DOHH2 (cell line): ENCODE measurements at regions not wholly inside any gene's neighbourhood (a gene's known extent, or its start where the extent isn't known, plus 50 kb on each side); places are given as distances from the start of the nearest gene placed in this dataset.
"Not testable (repeated sequence)": the region's sequence is repeated elsewhere in the genome, so short reads cannot be mapped to it uniquely, and the experiment has no call there.

Experiments
- H3F3A ChIP-seq: fragments of 200-600 bp; sonication (generic), shearing (Covaris generic); 2 replicates; pipeline ENCODE4 v1.6.0; 2016; ENCODE audit warnings: antibody characterized with exemption, mild to moderate bottlenecking; ENCODE audit not compliant: control insufficient read depth, insufficient read depth
- H3K27ac ChIP-seq: fragments of 200-600 bp; sonication (generic); 2 replicates; pipeline ENCODE4 v1.5.1; 2014; ENCODE audit warnings: low read depth, mild to moderate bottlenecking, low read length, moderate library complexity
- H3K27me3 ChIP-seq: fragments of 200-600 bp; sonication (generic); 2 replicates; pipeline ENCODE4 v1.6.1; 2014; ENCODE audit warnings: mild to moderate bottlenecking, low read length, mixed read lengths; ENCODE audit not compliant: control insufficient read depth
- H3K36me3 ChIP-seq: fragments of 200-600 bp; sonication (generic); 2 replicates; pipeline ENCODE4 v1.6.1; 2014; ENCODE audit warnings: mild to moderate bottlenecking, low read length, moderate library complexity, mixed read lengths; ENCODE audit not compliant: control insufficient read depth
- H3K4me1 ChIP-seq: fragments of 200-600 bp; sonication (generic); 2 replicates; pipeline ENCODE4 v1.6.1; 2014; ENCODE audit warnings: mild to moderate bottlenecking, low read length, mixed read lengths; ENCODE audit not compliant: control insufficient read depth
- H3K4me2 ChIP-seq: fragments of 200-600 bp; sonication (generic); 2 replicates; pipeline ENCODE4 v1.6.0; 2014; ENCODE audit warnings: mild to moderate bottlenecking, low read length, moderate library complexity
- H3K4me3 ChIP-seq: fragments of 200-600 bp; sonication (generic); 2 replicates; pipeline ENCODE4 v1.5.1; 2014; ENCODE audit warnings: mild to moderate bottlenecking, low read length, mixed read lengths
- H3K79me2 ChIP-seq: fragments of 200-600 bp; sonication (generic); 2 replicates; pipeline ENCODE4 v1.6.1; 2014; ENCODE audit warnings: mild to moderate bottlenecking, low read length, mixed read lengths; ENCODE audit not compliant: control insufficient read depth
- H3K9me2 ChIP-seq: fragments of 200-600 bp; sonication (generic); replicated peaks from 2 replicates; pipeline ENCODE4 v1.6.1; 2014; ENCODE audit warnings: mild to moderate bottlenecking, low read length, mixed read lengths; ENCODE audit not compliant: control insufficient read depth
- H3K9me3 ChIP-seq: fragments of 200-600 bp; sonication (generic); 2 replicates; pipeline ENCODE4 v1.6.1; 2014; ENCODE audit warnings: antibody characterized with exemption, low read length, mixed read lengths; ENCODE audit not compliant: control insufficient read depth, insufficient read depth
- H4K20me1 ChIP-seq: fragments of 200-600 bp; sonication (generic); 2 replicates; pipeline ENCODE4 v1.6.0; 2014; ENCODE audit warnings: low read depth, mild to moderate bottlenecking, antibody characterized with exemption, low read length, moderate library complexity; ENCODE audit not compliant: control insufficient read depth, insufficient read depth
- CTCF ChIP-seq: fragments of 200-600 bp; sonication (generic); IDR thresholded peaks from one replicate; pipeline ENCODE4 v1.5.1; 2014; ENCODE audit warnings: antibody characterized with exemption, mild to moderate bottlenecking, low read depth, low read length; ENCODE audit not compliant: poor library complexity, severe bottlenecking
- EZH2phosphoT487 ChIP-seq: fragments of 200-600 bp; sonication (generic); IDR thresholded peaks from 2 replicates; pipeline ENCODE4 v1.6.1; 2017; ENCODE audit warnings: borderline replicate concordance, mild to moderate bottlenecking, antibody characterized with exemption, low read length, moderate library complexity, mixed read lengths

GRCh38 chr2:16382451-16382850 lies 283.2 kb downstream of the CYRIA start:
- no peak overlapping the region for H3K4me3 ChIP-seq
- H3K9me3 ChIP-seq: no peaks in the 10 kb centered on the region
- no peaks in the 10 kb centered on the region for H3K4me1 ChIP-seq
- H3K27ac ChIP-seq: no peak overlapping the region
- no peaks in the 10 kb centered on the region for H3K36me3 ChIP-seq
- H3F3A ChIP-seq: no peaks in the 10 kb centered on the region
- H3K79me2 ChIP-seq: no peaks in the 10 kb centered on the region
- no peaks in the 10 kb centered on the region for H3K9me2 ChIP-seq
- no peak overlapping the region for H3K4me2 ChIP-seq
- TF ChIP-seq CTCF (no peak), EZH2phosphoT487 (no peak)
- no peaks in the 10 kb centered on the region for H3K27me3 ChIP-seq
- H4K20me1 ChIP-seq: no peaks in the 10 kb centered on the region

DNA sequence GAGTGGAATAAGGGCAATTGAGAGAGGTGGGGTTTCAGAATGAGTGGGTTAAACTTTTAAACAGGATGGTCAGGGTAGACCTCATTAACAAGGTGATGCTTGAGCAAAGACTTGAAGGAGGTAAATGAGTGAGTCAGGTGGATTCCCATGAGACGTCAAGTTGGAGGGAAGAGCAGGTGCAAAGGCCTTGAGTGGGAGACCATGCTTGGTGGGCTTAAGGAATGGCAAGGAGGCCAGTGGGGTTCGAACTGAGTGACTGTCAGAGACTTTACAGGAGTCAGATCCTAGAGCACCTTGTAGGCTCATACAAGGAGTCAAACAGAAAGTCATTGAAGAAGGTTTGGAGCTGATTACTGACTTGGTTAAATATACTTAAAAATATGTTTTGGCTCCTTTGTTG lies 284.1 kb downstream of the CYRIA start:
- no peaks in the 10 kb centered on the region for H3K4me1 ChIP-seq
- TF ChIP-seq CTCF: no peak
- no peak for TF ChIP-seq EZH2phosphoT487
- H4K20me1 ChIP-seq: no peaks in the 10 kb centered on the region
- H3F3A ChIP-seq: no peaks in the 10 kb centered on the region
- no peak overlapping the region for H3K27ac ChIP-seq
- no peaks in the 10 kb centered on the region for H3K36me3 ChIP-seq
- H3K9me2 ChIP-seq: no peaks in the 10 kb centered on the region
- H3K4me2 ChIP-seq: no peak overlapping the region
- no peaks in the 10 kb centered on the region for H3K79me2 ChIP-seq
- no peaks in the 10 kb centered on the region for H3K27me3 ChIP-seq
- H3K9me3 ChIP-seq: no peaks in the 10 kb centered on the region
- H3K4me3 ChIP-seq: no peak overlapping the region

DNA sequence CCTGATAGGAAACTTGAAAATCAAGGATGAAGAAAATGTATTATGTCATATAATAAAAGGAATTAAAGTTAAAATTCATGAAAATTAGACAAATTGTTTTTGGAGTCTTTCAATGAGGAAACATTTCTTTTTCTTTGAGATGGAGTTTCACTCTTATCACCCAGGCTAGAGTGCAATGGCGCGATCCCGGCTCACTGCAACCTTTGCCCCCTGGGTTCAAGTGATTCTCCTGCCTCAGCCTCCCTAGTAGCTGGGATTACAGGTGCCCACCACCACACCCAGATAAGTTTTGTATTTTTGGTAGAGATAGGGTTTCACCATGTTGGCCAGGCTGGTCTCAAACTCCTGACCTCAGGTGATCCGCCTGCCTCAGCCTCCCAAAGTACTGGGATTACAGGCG lies 285.7 kb downstream of the CYRIA start:
- H3K27ac ChIP-seq, H3K9me2 ChIP-seq, H4K20me1 ChIP-seq, H3F3A ChIP-seq, H3K36me3 ChIP-seq, H3K79me2 ChIP-seq, H3K27me3 ChIP-seq, H3K4me2 ChIP-seq, H3K4me3 ChIP-seq, H3K4me1 ChIP-seq, H3K9me3 ChIP-seq: not testable (repeated sequence)

DNA sequence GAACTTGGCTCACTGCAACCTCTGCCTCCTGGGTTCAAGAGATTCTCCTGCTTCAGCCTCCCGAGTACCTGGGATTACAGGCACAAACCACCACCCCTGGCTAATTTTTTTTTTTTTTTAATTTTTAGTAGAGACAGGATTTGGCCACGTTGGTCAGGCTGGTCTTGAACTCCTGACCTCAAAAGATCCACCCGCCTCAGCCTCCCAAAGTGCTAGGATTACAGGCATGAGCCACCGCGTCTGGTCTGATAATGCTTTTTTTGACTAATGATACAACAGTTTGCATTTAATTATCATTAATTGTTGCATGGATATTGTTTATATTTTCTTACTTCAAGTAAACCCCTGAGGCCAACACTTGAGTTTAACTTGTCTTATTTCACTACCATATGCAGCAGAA lies 286.6 kb downstream of the CYRIA start:
- not testable (repeated sequence) for H3K27me3 ChIP-seq, H3K36me3 ChIP-seq, H3K4me1 ChIP-seq, H3K4me3 ChIP-seq, H3K4me2 ChIP-seq, H3K9me2 ChIP-seq, H3K27ac ChIP-seq, H3K79me2 ChIP-seq, H3K9me3 ChIP-seq, H3F3A ChIP-seq, H4K20me1 ChIP-seq
